IMR-90 (cell line): ENCODE measurements at regions not wholly inside any gene's neighbourhood (a gene's known extent, or its start where the extent isn't known, plus 50 kb on each side); places are given as distances from the start of the nearest gene placed in this dataset.
A peak's percentile ranks its signal among the peaks of the same experiment; 100 is the strongest.

Experiments
- ATAC-seq: fragments of 200-7000 bp; cut with Tn5 transposase; 2 replicates; pipeline ENCODE4 v1.9.1; 2020; ENCODE audit warnings: low read depth, mild to moderate bottlenecking, moderate library complexity
- BruUV-seq: library from RNA; stranded (reverse); fragments of 400-500 nt; replicated peaks from 2 replicates; lab custom pipeline; 2021; lab: Mats Ljungman, UMichigan
- CTCF ChIA-PET: fragments of 300-600 bp; formaldehyde crosslinking; extraction: SDS; loops from one replicate; lab custom pipeline; 2021; ENCODE audit warnings: antibody characterized with exemption; lab: Yijun Ruan, JAX
- POLR2A ChIA-PET: fragments of 300-600 bp; sonication (Branson Sonifier 250); formaldehyde crosslinking; loops from one replicate; lab custom pipeline; 2022; ENCODE audit warnings: antibody characterized with exemption; ENCODE audit not compliant: unreplicated experiment; lab: Charles Lee
- DNase-seq: peaks from one replicate; pipeline ENCODE4 v3.0.0; 2013
- H2AFZ ChIP-seq: replicated peaks from 2 replicates; pipeline ENCODE3; 2013; ENCODE audit warnings: low read length, mild to moderate bottlenecking; ENCODE audit not compliant: poor library complexity
- H2AK5ac ChIP-seq: 2 replicates; pipeline ENCODE4 v1.6.1; 2013; ENCODE audit warnings: low read depth, low read length, inconsistent platforms
- H2AK9ac ChIP-seq: replicated peaks from 2 replicates; pipeline ENCODE3; 2013; ENCODE audit warnings: mild to moderate bottlenecking, low read depth, low read length, moderate library complexity; ENCODE audit not compliant: poor library complexity
- H2BK120ac ChIP-seq: 2 replicates; pipeline ENCODE4 v1.6.1; 2013; ENCODE audit warnings: low read depth, low read length, inconsistent platforms
- H2BK15ac ChIP-seq: 3 replicates; pipeline ENCODE4 v1.6.1; 2013; ENCODE audit warnings: low read depth, low read length, inconsistent platforms
- H2BK20ac ChIP-seq: 2 replicates; pipeline ENCODE4 v1.6.1; 2013; ENCODE audit warnings: low read depth, mild to moderate bottlenecking, inconsistent platforms, low read length, moderate library complexity
- H2BK5ac ChIP-seq: 2 replicates; pipeline ENCODE4 v1.6.1; 2013; ENCODE audit warnings: mild to moderate bottlenecking, low read depth, low read length, inconsistent platforms; ENCODE audit not compliant: poor library complexity, severe bottlenecking
- H3K14ac ChIP-seq: replicated peaks from 2 replicates; pipeline ENCODE4 v1.6.1; 2013; ENCODE audit warnings: low read depth, low read length, inconsistent platforms
- H3K18ac ChIP-seq: 2 replicates; pipeline ENCODE4 v1.6.1; 2013; ENCODE audit warnings: low read depth, low read length, control low read depth
- H3K23ac ChIP-seq: 2 replicates; pipeline ENCODE4 v1.6.1; 2013; ENCODE audit warnings: low read depth, low read length, inconsistent platforms
- H3K27ac ChIP-seq: 2 replicates; pipeline ENCODE4 v1.5.1; 2013; ENCODE audit warnings: mild to moderate bottlenecking, control low read depth, low read length; ENCODE audit not compliant: insufficient read depth
- H3K27me3 ChIP-seq: 2 replicates; pipeline ENCODE4 v1.6.1; 2013; ENCODE audit warnings: low read length; ENCODE audit not compliant: control insufficient read depth, insufficient read depth
- H3K36me3 ChIP-seq: 2 replicates; pipeline ENCODE4 v1.6.1; 2013; ENCODE audit warnings: low read length, mixed read lengths; ENCODE audit not compliant: control insufficient read depth, insufficient read depth
- H3K4ac ChIP-seq: 2 replicates; pipeline ENCODE4 v1.6.1; 2013; ENCODE audit warnings: low read depth, low read length, inconsistent platforms
- H3K4me1 ChIP-seq: 2 replicates; pipeline ENCODE4 v1.6.1; 2013; ENCODE audit warnings: low read length, mixed read lengths; ENCODE audit not compliant: control insufficient read depth, insufficient read depth
- H3K4me2 ChIP-seq: 2 replicates; pipeline ENCODE4 v1.6.1; 2013; ENCODE audit warnings: low read depth, mild to moderate bottlenecking, control low read depth, low read length, moderate library complexity
- H3K4me3 ChIP-seq: 2 replicates; pipeline ENCODE4 v1.5.1; 2013; ENCODE audit warnings: low read depth, mild to moderate bottlenecking, control low read depth, low read length, moderate library complexity; ENCODE audit not compliant: insufficient read depth
- H3K56ac ChIP-seq: 2 replicates; pipeline ENCODE4 v1.6.1; 2013; ENCODE audit warnings: low read length, inconsistent platforms; ENCODE audit not compliant: insufficient read depth; ENCODE audit errors: extremely low read depth
- H3K79me1 ChIP-seq, 2 experiments: 2 replicates each; pipeline ENCODE4 v1.6.1; 2013; ENCODE audit warnings: low read length in 2 of 2, inconsistent platforms in 1 of 2, low read depth in 1 of 2
- H3K9ac ChIP-seq: 2 replicates; pipeline ENCODE4 v1.6.1; 2013; ENCODE audit warnings: low read depth, low read length, control low read depth
- H3K9me1 ChIP-seq: 2 replicates; pipeline ENCODE4 v1.6.1; 2013; ENCODE audit warnings: low read length, inconsistent platforms; ENCODE audit not compliant: insufficient read depth
- H3K9me3 ChIP-seq: 2 replicates; pipeline ENCODE4 v1.6.1; 2013; ENCODE audit warnings: low read length; ENCODE audit not compliant: control insufficient read depth, insufficient read depth
- H4K20me1 ChIP-seq: 2 replicates; pipeline ENCODE4 v1.6.1; 2013; ENCODE audit warnings: low read length, inconsistent platforms; ENCODE audit not compliant: insufficient read depth
- H4K5ac ChIP-seq: 2 replicates; pipeline ENCODE4 v1.6.1; 2013; ENCODE audit warnings: mild to moderate bottlenecking, low read depth, low read length, control low read depth
- H4K8ac ChIP-seq, 2 experiments: 2 replicates each; pipeline ENCODE4 v1.6.1; 2013; ENCODE audit warnings: low read depth in 2 of 2, low read length in 2 of 2, control low read depth in 1 of 2, inconsistent platforms in 1 of 2
- H4K91ac ChIP-seq: 2 replicates; pipeline ENCODE4 v1.6.1; 2013; ENCODE audit warnings: low read depth, low read length, inconsistent platforms; ENCODE audit not compliant: insufficient read depth
- CEBPB ChIP-seq: IDR thresholded peaks from 2 replicates; pipeline ENCODE4 v1.6.1; 2012; ENCODE audit warnings: low read depth, low read length, improper control_type of control experiment
- NFE2L2 ChIP-seq: fragments of 150-350 bp; IDR thresholded peaks from 2 replicates; pipeline ENCODE4 v1.6.1; 2016; ENCODE audit warnings: low read depth, mild to moderate bottlenecking, low read length
- RAD21 ChIP-seq: IDR thresholded peaks from 2 replicates; pipeline ENCODE4 v1.6.1; 2012; ENCODE audit warnings: low read length, improper control_type of control experiment
- WGBS, 2 experiments: methylation state at CpG; one replicate each; pipeline versions ENCODE4 v1.1.5 to v1.1.7; 2013; ENCODE audit warnings: missing lambda C conversion rate in 2 of 2; ENCODE audit not compliant: insufficient read length in 1 of 2; ENCODE audit errors: extremely low coverage in 2 of 2; 5-methylcytosine and 5-hydroxymethylcytosine counted together
- dilution Hi-C: fragments of 300-500 bp; cut with HindIII; formaldehyde crosslinking; loops from one replicate; pipeline ENCODE4 v1.14.3; 2018; ENCODE audit warnings: low sequenced_read_pairs; ENCODE audit not compliant: unreplicated experiment
- in situ Hi-C: fragments of 300-500 bp; cut with MboI; formaldehyde crosslinking; loops from 3 replicates; pipeline ENCODE4 v1.14.3; 2019; ENCODE audit warnings: low sequenced_read_pairs, inconsistent platforms, mixed read lengths
- intact Hi-C: fragments of 100-400 bp; cut with micrococcal nuclease; formaldehyde crosslinking; loops from 2 replicates; pipeline ENCODE4 v1.10.0; 2022
- TF ChIP-seq, protein P1 (sequence below): fragments of 150-350 bp; IDR thresholded peaks from 2 replicates; pipeline ENCODE4 v1.6.1; 2016; ENCODE audit warnings: low read depth, mild to moderate bottlenecking, low read length, moderate library complexity, borderline replicate concordance

DNA sequence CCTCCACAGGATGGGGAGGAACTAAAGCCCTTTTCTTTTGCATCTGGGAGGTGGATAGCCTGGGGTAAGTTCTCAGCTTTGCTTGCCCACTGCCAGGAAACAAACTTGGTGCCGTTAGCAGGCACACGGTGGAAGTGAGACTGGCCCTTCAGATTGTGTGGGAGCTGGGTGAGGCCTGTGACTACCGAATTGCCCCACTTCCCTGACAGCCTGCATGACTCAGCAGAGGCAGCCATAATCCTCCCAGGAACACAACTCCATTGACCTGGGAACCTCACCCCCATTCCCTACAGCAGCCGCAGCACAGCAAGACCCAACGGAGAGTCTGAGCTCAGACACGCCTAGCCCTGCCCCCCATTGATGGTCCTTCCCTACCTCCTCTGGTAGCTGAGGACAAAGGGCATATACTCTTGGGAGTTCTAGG is 282.6 kb downstream of the KLF13 start:
- WGBS, 2 experiments: 60% methylated on average over 1 of the region's 6 CpGs; no CpG with 5 or more reads in 1 of the 2 experiments
- Histone ChIP-seq H3K9me1 (peaks cover 13% of the 10 kb centered on the region), H2BK5ac (peak overlapping the region; percentile 69), H3K4ac (peak overlapping the region; percentile 49), H3K79me1 (no peaks in the 10 kb centered on the region), H2BK120ac (peak overlapping the region; percentile 81), H2AK9ac (no peak overlapping the region), H3K4me1 (peaks cover 18% of the 10 kb centered on the region), H3K56ac (no peak overlapping the region), H2BK15ac (0 out of 3 replicates have a peak overlapping the region, but pooled peaks have one; percentile 21), H2BK20ac (peak overlapping the region; percentile 49), H3K23ac (peak overlapping the region; percentile 18; the same call in 1 of the 2 replicates), H3K9me3 (no peaks in the 10 kb centered on the region), H3K27me3 (no peaks in the 10 kb centered on the region), H4K91ac (peak overlapping the region; percentile 74), H3K27ac (0 out of 2 replicates have a peak overlapping the region, but pooled peaks have one; percentile 18), H3K14ac (0 out of 2 replicates have a peak overlapping the region, but pooled peaks have one; percentile 3), H2AFZ (peak overlapping the region; percentile 67), H4K8ac (peak overlapping the region in 1 of 2 experiments; percentile 64; a peak in 3 of 4 replicates), H3K4me2 (no peak overlapping the region), H3K4me3 (no peak overlapping the region), H3K36me3 (no peaks in the 10 kb centered on the region), H3K9ac (no peak overlapping the region), H4K20me1 (peaks cover 7% of the 10 kb centered on the region), H3K18ac (peak overlapping the region; percentile 91), H2AK5ac (peak overlapping the region; percentile 38; the same call in 1 of the 2 replicates), H4K5ac (peak overlapping the region; percentile 73; the same call in 1 of the 2 replicates)
- peak; percentile 41; the same call in 1 of the 2 replicates for TF ChIP-seq CEBPB
- TF ChIP-seq, protein P1, sequence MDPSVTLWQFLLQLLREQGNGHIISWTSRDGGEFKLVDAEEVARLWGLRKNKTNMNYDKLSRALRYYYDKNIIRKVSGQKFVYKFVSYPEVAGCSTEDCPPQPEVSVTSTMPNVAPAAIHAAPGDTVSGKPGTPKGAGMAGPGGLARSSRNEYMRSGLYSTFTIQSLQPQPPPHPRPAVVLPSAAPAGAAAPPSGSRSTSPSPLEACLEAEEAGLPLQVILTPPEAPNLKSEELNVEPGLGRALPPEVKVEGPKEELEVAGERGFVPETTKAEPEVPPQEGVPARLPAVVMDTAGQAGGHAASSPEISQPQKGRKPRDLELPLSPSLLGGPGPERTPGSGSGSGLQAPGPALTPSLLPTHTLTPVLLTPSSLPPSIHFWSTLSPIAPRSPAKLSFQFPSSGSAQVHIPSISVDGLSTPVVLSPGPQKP: no peak
- no peak for TF ChIP-seq RAD21
- peak; percentile 63 for TF ChIP-seq NFE2L2
- in situ Hi-C loops: no loop called here
- ChIA-PET POLR2A (no interaction called here), CTCF (no interaction called here)
- no peak for ATAC-seq
- BruUV-seq: no TSS peak
- DNase-seq: peak; percentile 40
- dilution Hi-C loops: no loop called here
- intact Hi-C loops: no loop called here
